Tibial nerve (tissue), 4 donors: ENCODE measurements at regions not wholly inside any gene's neighbourhood (a gene's known extent, or its start where the extent isn't known, plus 50 kb on each side); places are given as distances from the start of the nearest gene placed in this dataset.

Experiments
- CTCF ChIP-seq, 5 experiments: fragments of 200-600 bp in 3 of 5; fragments of 450-650 bp in 2 of 5; sonication (generic) in 3 of 5; IDR thresholded peaks; one replicate each; pipeline ENCODE4 v1.5.1; 2016 to 2019; ENCODE audit warnings: antibody characterized with exemption in 5 of 5, mild to moderate bottlenecking in 3 of 5, moderate library complexity in 2 of 5
- EP300 ChIP-seq, 2 donors: sonication (generic); formaldehyde crosslinking; IDR thresholded peaks; one replicate each; pipeline ENCODE4 v1.6.1; 2017; ENCODE audit warnings: antibody characterized with exemption in 2 of 2, mild to moderate bottlenecking in 1 of 2
- POLR2A ChIP-seq, 2 donors: fragments of 450-650 bp; IDR thresholded peaks; one replicate each; pipeline ENCODE4 v1.6.1; 2017; ENCODE audit warnings: antibody characterized with exemption in 2 of 2, mild to moderate bottlenecking in 2 of 2, moderate library complexity in 2 of 2

DNA sequence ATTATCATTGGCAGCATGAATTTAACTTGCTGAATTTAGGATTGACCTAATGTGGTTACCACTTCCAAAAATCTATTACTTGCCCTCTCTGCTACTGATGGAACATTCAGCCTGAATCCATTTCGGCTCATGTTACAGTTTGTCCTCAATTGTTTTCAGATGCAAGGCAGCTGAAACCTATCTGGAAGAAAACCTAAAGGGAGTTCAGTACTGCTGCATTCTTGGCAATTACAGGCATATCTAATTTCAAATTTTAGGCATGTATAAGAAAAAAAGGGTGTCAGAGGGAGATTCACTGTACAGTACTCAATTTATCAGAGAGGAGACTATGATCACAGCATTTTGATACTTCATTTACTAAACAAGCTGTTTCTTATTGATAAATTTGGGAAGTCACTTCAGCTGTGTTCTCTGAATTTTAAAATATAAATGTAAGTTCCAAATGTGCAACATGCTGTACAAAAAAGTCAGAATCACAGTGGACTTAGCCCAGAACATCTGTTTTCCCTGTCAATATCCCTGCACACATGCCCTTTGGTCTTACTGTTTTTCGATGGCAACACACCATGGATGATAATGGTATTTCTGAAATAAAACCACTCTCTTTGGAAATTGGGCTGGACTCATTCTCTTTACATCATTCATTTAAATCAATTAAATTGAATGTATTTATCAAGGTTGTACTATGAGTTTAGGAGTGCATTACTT is 651.6 kb upstream of the ADGRL4 start:
- TF ChIP-seq POLR2A (IDR thresholded peaks at IDR 0.05) (no peak), CTCF (IDR thresholded peaks at IDR 0.05) (no peak), EP300 (IDR thresholded peaks at IDR 0.05) (no peak)
